SIG-M5 (cell line): ENCODE measurements at regions not wholly inside any gene's neighbourhood (a gene's known extent, or its start where the extent isn't known, plus 50 kb on each side); places are given as distances from the start of the nearest gene placed in this dataset.

Source experiments
- DNase-seq: peaks from one replicate; lab custom pipeline; 2025; lab: John Stamatoyannopoulos, UW

- no peak for DNase-seq
Observed at GRCh38 chr22:26894362-26894761, 237.0 kb downstream of the MIAT start.

GRCh38 chr22:26894766-26895485 is 237.5 kb downstream of the MIAT start:
- no peak for DNase-seq

GRCh38 chr22:26897384-26897783 is 240.0 kb downstream of the MIAT start:
- DNase-seq = no peak

- DNase-seq = no peak
Observed at GRCh38 chr22:26898946-26899605, 241.7 kb downstream of the MIAT start.

GRCh38 chr22:26900787-26901186 is 243.4 kb downstream of the MIAT start:
- no peak for DNase-seq

- no peak for DNase-seq
Observed at GRCh38 chr22:26901198-26901816, 243.9 kb downstream of the MIAT start.

- DNase-seq = no peak
Observed at GRCh38 chr22:26902401-26903029, 245.1 kb downstream of the MIAT start.

GRCh38 chr22:26903030-26903856 is 245.9 kb downstream of the MIAT start:
- no peak for DNase-seq

- DNase-seq = no peak
Observed at GRCh38 chr22:26904483-26904882, 247.1 kb downstream of the MIAT start.

- DNase-seq = no peak
Observed at GRCh38 chr22:26905076-26905475, 247.7 kb downstream of the MIAT start.

GRCh38 chr22:26905640-26906039 is 248.3 kb downstream of the MIAT start:
- DNase-seq = no peak

- no peak for DNase-seq
Observed at GRCh38 chr22:26906464-26906863, 249.1 kb downstream of the MIAT start.

GRCh38 chr22:26907366-26907765 is 250.0 kb downstream of the MIAT start:
- DNase-seq = no peak

- DNase-seq = no peak
Observed at GRCh38 chr22:26910845-26911244, 253.5 kb downstream of the MIAT start.

GRCh38 chr22:26912655-26913345 is 255.4 kb downstream of the MIAT start:
- no peak for DNase-seq

GRCh38 chr22:26914519-26915185 is 257.3 kb downstream of the MIAT start:
- DNase-seq = no peak

GRCh38 chr22:26916236-26916635 is 258.8 kb downstream of the MIAT start:
- DNase-seq = no peak

GRCh38 chr22:26918226-26918625 is 260.8 kb downstream of the MIAT start:
- no peak for DNase-seq

- DNase-seq = no peak
Observed at GRCh38 chr22:26921726-26922125, 264.3 kb downstream of the MIAT start.

GRCh38 chr22:26922806-26923205 is 265.4 kb downstream of the MIAT start:
- no peak for DNase-seq

GRCh38 chr22:26923531-26923930 is 266.1 kb downstream of the MIAT start:
- DNase-seq = no peak
